ENCODE measurements at regions not wholly inside any gene's neighbourhood (a gene's known extent, or its start where the extent isn't known, plus 50 kb on each side); places are given as distances from the start of the nearest gene placed in this dataset.

DNA sequence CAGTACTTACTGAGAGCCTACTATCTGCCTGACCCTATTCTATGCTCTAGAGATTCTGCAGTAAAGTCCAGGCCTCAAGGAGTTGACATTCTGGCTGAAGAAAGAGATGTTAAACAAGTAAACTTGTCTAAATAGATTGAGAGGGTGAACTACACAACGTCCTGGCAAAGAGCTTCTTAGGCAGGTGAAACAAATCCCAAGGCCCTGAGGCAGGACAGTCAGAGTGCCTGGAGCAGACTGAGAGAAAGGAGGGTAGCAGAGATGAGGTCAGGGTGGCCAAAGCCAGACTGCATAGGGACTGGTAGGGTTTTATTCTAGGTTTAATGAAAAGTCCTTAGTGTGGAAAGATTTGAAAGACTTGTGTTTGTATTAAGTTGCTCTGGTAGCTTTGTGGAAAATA, 84.5 kb upstream of the ATP11B start:
- H3K27ac ChIP-seq (ENCODE audit: insufficient read depth, low read length): no peak overlapping the region
- no peak for ATAC-seq (ENCODE audit: low read depth)
- no peaks in the 10 kb centered on the region for H3K9me3 ChIP-seq (ENCODE audit: control insufficient read depth, insufficient read depth, low read length)
- H3K27me3 ChIP-seq (ENCODE audit: control insufficient read depth, insufficient read depth, low read length): peaks cover 4% of the 10 kb centered on the region; the same call in 1 of the 2 replicates
- H2BK20ac ChIP-seq (ENCODE audit: low read depth, low read length): no peak overlapping the region
- no peaks in the 10 kb centered on the region for H3K79me1 ChIP-seq (ENCODE audit: low read depth in 1 of 2, low read length in 2 of 2)
- H3K4me3 ChIP-seq (ENCODE audit: insufficient read depth, low read depth, low read length): no peak overlapping the region
- DNase-seq: no peak
- 14% methylated on average over 1 of the region's 1 CpG; no CpG with 5 or more reads in 1 of the 2 experiments for WGBS, 2 experiments (ENCODE audit: extremely low coverage in 2 of 2, insufficient read length in 1 of 2)
- H3K14ac ChIP-seq (replicated peaks; ENCODE audit: low read depth, low read length): no peak overlapping the region
- no peak overlapping the region for H2AFZ ChIP-seq (replicated peaks; ENCODE audit: low read length, poor library complexity)
- H2BK120ac ChIP-seq (ENCODE audit: low read depth, low read length): no peak overlapping the region
- no peak overlapping the region for H3K4ac ChIP-seq (ENCODE audit: low read depth, low read length)
- no peak overlapping the region for H4K5ac ChIP-seq (ENCODE audit: low read depth, low read length)
- no peak overlapping the region for H2AK5ac ChIP-seq (ENCODE audit: low read depth, low read length)
- ChIA-PET POLR2A (ENCODE audit: unreplicated experiment) (no interaction called here), CTCF (no interaction called here)
- H3K36me3 ChIP-seq (ENCODE audit: control insufficient read depth, insufficient read depth, low read length): no peaks in the 10 kb centered on the region
- no peak overlapping the region for H2BK15ac ChIP-seq (ENCODE audit: low read depth, low read length)
- H2AK9ac ChIP-seq (replicated peaks; ENCODE audit: low read depth, low read length, poor library complexity): no peak overlapping the region
- H3K9me1 ChIP-seq (ENCODE audit: insufficient read depth, low read length): no peaks in the 10 kb centered on the region
- dilution Hi-C loops (cut with HindIII; ENCODE audit: low sequenced_read_pairs, unreplicated experiment) (no loop called here), in situ Hi-C loops (cut with MboI; ENCODE audit: low sequenced_read_pairs) (loop anchor here (25.0 kb wide), 1 partner anchor 678 kb away; no protein-coding TSS in a partner anchor), intact Hi-C loops (cut with micrococcal nuclease) (no loop called here)
- no peak for TF ChIP-seq RCOR1 (IDR thresholded peaks at IDR 0.05; ENCODE audit: insufficient replicate concordance, low read length)
- H3K23ac ChIP-seq (ENCODE audit: low read depth, low read length): no peak overlapping the region
- no peak overlapping the region for H3K18ac ChIP-seq (ENCODE audit: low read depth, low read length)
- H2BK5ac ChIP-seq (ENCODE audit: low read depth, low read length, poor library complexity, severe bottlenecking): no peak overlapping the region
- H3K56ac ChIP-seq (ENCODE audit: extremely low read depth, insufficient read depth, low read length): no peak overlapping the region
- no peak overlapping the region for H4K8ac ChIP-seq (ENCODE audit: low read depth in 2 of 2, low read length in 2 of 2)
- H3K4me2 ChIP-seq (ENCODE audit: low read depth, low read length): no peak overlapping the region
- no peak overlapping the region for H3K9ac ChIP-seq (ENCODE audit: low read depth, low read length)
- H4K91ac ChIP-seq (ENCODE audit: insufficient read depth, low read depth, low read length): no peak overlapping the region
- no TSS peak for BruUV-seq (replicated peaks)
- H3K4me1 ChIP-seq (ENCODE audit: control insufficient read depth, insufficient read depth, low read length): no peaks in the 10 kb centered on the region; the same call in 1 of the 2 replicates
- no peaks in the 10 kb centered on the region for H4K20me1 ChIP-seq (ENCODE audit: insufficient read depth, low read length)
